ENCODE measurements at regions not wholly inside any gene's neighbourhood (a gene's known extent, or its start where the extent isn't known, plus 50 kb on each side); places are given as distances from the start of the nearest gene placed in this dataset.

DNA sequence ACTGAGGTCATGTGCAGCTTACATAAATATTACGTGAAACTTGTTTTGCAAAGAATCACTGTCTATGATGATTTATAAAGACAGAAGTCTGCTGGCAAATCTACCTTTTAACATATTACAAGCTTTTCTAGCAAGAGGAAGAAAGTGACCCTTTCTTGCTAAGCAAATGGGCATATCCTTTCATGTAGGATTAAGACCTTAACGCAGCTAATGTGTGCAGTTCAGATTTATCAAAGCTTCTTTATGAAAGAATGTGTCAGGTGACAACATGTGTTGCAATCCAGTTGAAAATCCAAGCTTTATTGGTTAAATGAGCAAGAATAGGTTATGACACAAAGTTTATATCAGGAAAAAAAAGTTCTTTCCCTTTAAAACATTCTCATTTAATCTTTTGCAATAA lies 115.6 kb upstream of the NBEA start:
- TF ChIP-seq CTCF (IDR thresholded peaks at IDR 0.05): no peak
- TF ChIP-seq POLR2A (IDR thresholded peaks at IDR 0.05): no peak

Data from esophagus squamous epithelium (tissue), 4 donors.